T-helper 2 cell treated with Interferon-gamma antibody and Interleukin-4, amounts not matched to agents 5 μg/mL and 100 μg/mL, for 36 hours (primary cell): ENCODE measurements at regions not wholly inside any gene's neighbourhood (a gene's known extent, or its start where the extent isn't known, plus 50 kb on each side); places are given as distances from the start of the nearest gene placed in this dataset.
"Not testable (repeated sequence)": the region's sequence is repeated elsewhere in the genome, so short reads cannot be mapped to it uniquely, and the experiment has no call there.

ENCODE experiments used
- DNase-seq: peaks from one replicate; pipeline ENCODE4 v3.0.0; 2021; ENCODE audit warnings: low spot score
- H3K27ac Mint-ChIP-seq: one replicate; pipeline ENCODE4 v1.8.0; 2021; ENCODE audit warnings: mild to moderate bottlenecking, mixed read lengths
- H3K27me3 Mint-ChIP-seq: one replicate; pipeline ENCODE4 v1.8.0; 2021; ENCODE audit warnings: low read depth, mixed read lengths
- H3K36me3 Mint-ChIP-seq: one replicate; pipeline ENCODE4 v1.8.0; 2021; ENCODE audit warnings: low read depth, mixed read lengths
- H3K4me1 Mint-ChIP-seq: one replicate; pipeline ENCODE4 v1.8.0; 2021; ENCODE audit warnings: low read depth, mixed read lengths
- H3K4me3 Mint-ChIP-seq: one replicate; pipeline ENCODE4 v1.8.0; 2022; ENCODE audit warnings: mild to moderate bottlenecking, moderate library complexity, mixed read lengths
- H3K9me3 Mint-ChIP-seq: one replicate; pipeline ENCODE4 v1.8.0; 2021; ENCODE audit warnings: mixed read lengths

DNA sequence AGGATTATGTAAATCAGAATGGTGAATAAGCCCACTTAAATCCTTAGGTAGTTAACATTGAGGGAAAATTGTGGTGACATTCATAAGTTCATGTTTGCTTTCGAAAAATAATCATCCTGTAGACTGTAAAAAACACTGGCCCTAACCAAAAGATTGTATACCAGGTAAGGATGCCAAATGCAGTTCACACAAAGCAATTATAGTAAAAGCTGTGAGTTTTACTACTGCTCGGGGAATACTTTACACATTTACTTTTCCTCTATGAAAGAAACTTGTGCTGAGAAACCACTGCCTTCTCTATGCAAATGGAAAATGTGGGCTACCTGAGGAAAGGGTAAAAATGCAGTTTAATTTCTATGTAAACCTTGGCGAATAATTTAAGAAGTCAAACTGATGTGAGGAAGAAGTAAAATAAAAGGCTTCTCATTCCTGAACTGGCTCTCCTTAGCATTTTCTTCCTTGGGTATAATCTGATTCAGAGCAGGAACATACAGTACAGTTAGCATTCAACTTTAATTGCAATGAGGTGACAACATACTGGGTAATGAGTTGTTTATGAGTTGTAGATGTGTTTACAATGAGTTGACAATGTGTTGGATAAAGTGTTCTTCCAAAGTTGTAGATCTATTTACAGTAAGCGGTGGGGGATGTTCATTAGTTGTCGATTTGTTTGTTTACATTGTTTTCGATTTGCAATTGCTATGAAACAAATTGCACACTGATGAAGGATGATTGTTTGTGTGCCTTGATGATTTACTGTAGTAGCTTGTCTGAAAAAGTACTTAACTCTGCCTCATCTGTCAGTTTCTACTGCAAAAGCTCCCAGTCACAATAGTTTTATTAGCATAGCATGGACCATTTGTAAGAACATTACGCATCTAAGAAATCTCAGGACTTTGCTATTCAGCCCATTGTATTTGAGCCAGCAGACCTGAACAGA is 453.0 kb upstream of the DPH6 start:
- Mint-ChIP-seq H3K4me3 (no peak overlapping the region), H3K27me3 (no peaks in the 10 kb centered on the region), H3K36me3 (no peaks in the 10 kb centered on the region), H3K27ac (no peak overlapping the region), H3K4me1 (no peaks in the 10 kb centered on the region), H3K9me3 (peaks cover 3% of the 10 kb centered on the region)
- DNase-seq = no peak

GRCh38 chr15:36004891-36005490 is 459.0 kb upstream of the DPH6 start:
- H3K27me3 Mint-ChIP-seq = no peaks in the 10 kb centered on the region
- peaks cover 9% of the 10 kb centered on the region for H3K9me3 Mint-ChIP-seq
- H3K4me3 Mint-ChIP-seq = no peak overlapping the region
- no peaks in the 10 kb centered on the region for H3K36me3 Mint-ChIP-seq
- no peak for DNase-seq
- H3K27ac Mint-ChIP-seq = no peak overlapping the region
- no peaks in the 10 kb centered on the region for H3K4me1 Mint-ChIP-seq

DNA sequence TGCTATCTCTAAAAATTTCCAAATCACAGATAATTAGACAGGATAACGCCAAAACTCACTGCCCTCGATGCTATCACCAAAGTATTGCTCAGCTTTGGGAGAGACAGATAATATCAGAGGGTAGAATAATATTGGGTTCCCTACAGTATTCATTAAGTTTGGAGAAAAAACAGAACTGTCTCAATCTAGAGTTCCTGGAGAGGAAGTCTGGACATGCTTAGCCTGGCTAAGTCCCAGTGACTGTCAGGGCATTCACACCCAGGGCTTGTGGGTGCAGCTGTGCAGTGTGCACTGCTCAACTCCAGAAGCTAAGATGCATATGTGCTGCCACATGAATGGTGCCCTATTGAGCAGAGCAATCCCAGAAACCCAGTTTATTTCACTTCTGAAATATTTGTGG is 459.6 kb upstream of the DPH6 start:
- H3K4me3 Mint-ChIP-seq = no peak overlapping the region
- DNase-seq = no peak
- H3K4me1 Mint-ChIP-seq = no peaks in the 10 kb centered on the region
- H3K27ac Mint-ChIP-seq = no peak overlapping the region
- H3K27me3 Mint-ChIP-seq = no peaks in the 10 kb centered on the region
- no peaks in the 10 kb centered on the region for H3K36me3 Mint-ChIP-seq
- peaks cover 10% of the 10 kb centered on the region for H3K9me3 Mint-ChIP-seq

GRCh38 chr15:36007699-36008098 is 461.7 kb upstream of the DPH6 start:
- Mint-ChIP-seq H3K4me1 (no peaks in the 10 kb centered on the region), H3K27me3 (no peaks in the 10 kb centered on the region), H3K4me3 (no peak overlapping the region), H3K27ac (no peak overlapping the region), H3K9me3 (peaks cover 13% of the 10 kb centered on the region), H3K36me3 (no peaks in the 10 kb centered on the region)
- DNase-seq = no peak

- Mint-ChIP-seq H3K4me3 (no peak overlapping the region), H3K4me1 (no peaks in the 10 kb centered on the region), H3K27ac (no peak overlapping the region), H3K9me3 (peaks cover 20% of the 10 kb centered on the region), H3K36me3 (no peaks in the 10 kb centered on the region), H3K27me3 (no peaks in the 10 kb centered on the region)
- DNase-seq = no peak
Measured at GRCh38 chr15:36008719-36009118, 462.8 kb upstream of the DPH6 start.

DNA sequence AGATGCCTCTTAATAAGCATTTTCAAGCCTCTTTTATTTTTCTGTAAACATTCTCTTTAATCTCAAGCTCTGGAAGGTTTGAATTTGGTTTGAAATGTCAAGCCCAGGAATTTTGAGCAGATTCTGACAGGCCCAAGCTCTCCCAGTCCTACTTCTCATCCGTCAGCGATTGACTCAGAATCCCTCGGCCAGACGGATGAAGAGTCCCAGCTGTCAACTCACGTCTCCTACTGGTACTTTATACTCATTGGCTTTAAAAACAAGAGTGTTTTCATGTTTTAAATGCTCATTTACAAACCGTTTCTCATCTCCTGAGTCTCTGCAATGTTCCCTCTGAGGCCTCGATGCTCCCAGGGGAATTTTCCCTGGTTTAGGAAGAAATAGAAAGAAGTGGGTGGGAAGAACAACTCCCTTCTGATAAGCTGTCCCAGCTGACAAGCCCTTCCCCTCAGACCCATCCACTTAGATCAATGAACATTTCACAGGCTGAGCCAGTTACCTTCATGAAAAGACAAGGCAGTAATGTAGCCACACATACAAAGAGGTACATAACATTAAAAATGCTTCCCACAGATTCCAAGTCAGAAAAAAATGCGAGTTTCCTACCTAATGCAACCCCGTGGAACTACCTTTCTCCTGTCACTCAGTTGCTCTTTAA is 478.2 kb upstream of the DPH6 start:
- Mint-ChIP-seq H3K27me3 (no peaks in the 10 kb centered on the region), H3K4me3 (no peak overlapping the region), H3K36me3 (no peaks in the 10 kb centered on the region), H3K9me3 (peaks cover 6% of the 10 kb centered on the region), H3K27ac (no peak overlapping the region), H3K4me1 (no peaks in the 10 kb centered on the region)
- no peak for DNase-seq

GRCh38 chr15:36026627-36027283 is 480.8 kb upstream of the DPH6 start:
- Mint-ChIP-seq H3K27me3 (no peaks in the 10 kb centered on the region), H3K36me3 (no peaks in the 10 kb centered on the region), H3K9me3 (peaks cover 6% of the 10 kb centered on the region), H3K4me3 (no peak overlapping the region), H3K4me1 (no peaks in the 10 kb centered on the region), H3K27ac (no peak overlapping the region)
- DNase-seq = no peak

- DNase-seq = no peak
- no peaks in the 10 kb centered on the region for H3K27me3 Mint-ChIP-seq
- no peak overlapping the region for H3K27ac Mint-ChIP-seq
- no peaks in the 10 kb centered on the region for H3K4me1 Mint-ChIP-seq
- H3K9me3 Mint-ChIP-seq = peaks cover 4% of the 10 kb centered on the region
- no peak overlapping the region for H3K4me3 Mint-ChIP-seq
- no peaks in the 10 kb centered on the region for H3K36me3 Mint-ChIP-seq
Measured at GRCh38 chr15:36029606-36030210, 483.7 kb upstream of the DPH6 start.

GRCh38 chr15:36039996-36040572 is 494.1 kb upstream of the DPH6 start:
- H3K9me3 Mint-ChIP-seq = peaks cover 22% of the 10 kb centered on the region
- no peak overlapping the region for H3K4me3 Mint-ChIP-seq
- H3K36me3 Mint-ChIP-seq = no peaks in the 10 kb centered on the region
- DNase-seq = no peak
- no peaks in the 10 kb centered on the region for H3K4me1 Mint-ChIP-seq
- H3K27ac Mint-ChIP-seq = no peak overlapping the region
- H3K27me3 Mint-ChIP-seq = no peaks in the 10 kb centered on the region

DNA sequence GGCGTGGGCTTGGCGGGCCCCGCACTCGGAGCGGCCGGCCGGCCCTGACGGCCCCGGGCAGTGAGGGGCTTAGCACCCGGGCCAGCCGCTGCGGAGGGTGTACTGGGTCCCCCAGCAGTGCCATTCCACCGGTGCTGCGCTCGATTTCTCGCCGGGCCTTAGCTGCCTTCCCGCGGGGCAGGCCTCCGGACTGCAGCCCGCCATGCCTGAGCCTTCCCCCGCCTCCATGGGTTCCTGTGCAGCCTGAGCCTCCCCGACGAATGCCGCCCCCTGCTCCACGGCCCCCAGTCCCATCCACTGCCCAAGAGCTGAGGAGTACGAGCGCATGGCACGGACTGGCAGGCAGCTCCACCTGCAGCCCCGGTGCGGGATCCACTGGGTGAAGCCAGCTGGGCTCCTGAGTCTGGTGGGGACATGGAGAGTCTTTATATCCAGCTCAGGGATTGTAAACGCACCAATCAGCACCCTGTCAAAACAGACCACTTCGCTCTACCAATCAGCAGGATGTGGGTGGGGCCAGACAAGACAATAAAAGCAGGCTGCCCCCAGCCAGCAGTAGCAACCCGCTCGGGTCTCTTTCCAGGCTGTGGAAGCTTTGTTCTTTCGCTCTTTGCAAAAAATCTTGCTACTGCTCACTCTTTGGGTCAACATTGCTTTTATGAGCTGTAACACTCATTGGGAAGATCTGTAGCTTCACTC is 501.2 kb upstream of the DPH6 start:
- H3K36me3 Mint-ChIP-seq, H3K4me1 Mint-ChIP-seq, H3K27ac Mint-ChIP-seq, H3K4me3 Mint-ChIP-seq, DNase-seq, H3K27me3 Mint-ChIP-seq: not testable (repeated sequence)
- peaks cover 18% of the 10 kb centered on the region for H3K9me3 Mint-ChIP-seq

GRCh38 chr15:36050899-36051298 is 504.9 kb upstream of the DPH6 start:
- Mint-ChIP-seq H3K4me3 (no peak overlapping the region), H3K27me3 (no peaks in the 10 kb centered on the region), H3K9me3 (peaks cover 9% of the 10 kb centered on the region), H3K27ac (no peak overlapping the region), H3K4me1 (no peaks in the 10 kb centered on the region), H3K36me3 (no peaks in the 10 kb centered on the region)
- no peak for DNase-seq

DNA sequence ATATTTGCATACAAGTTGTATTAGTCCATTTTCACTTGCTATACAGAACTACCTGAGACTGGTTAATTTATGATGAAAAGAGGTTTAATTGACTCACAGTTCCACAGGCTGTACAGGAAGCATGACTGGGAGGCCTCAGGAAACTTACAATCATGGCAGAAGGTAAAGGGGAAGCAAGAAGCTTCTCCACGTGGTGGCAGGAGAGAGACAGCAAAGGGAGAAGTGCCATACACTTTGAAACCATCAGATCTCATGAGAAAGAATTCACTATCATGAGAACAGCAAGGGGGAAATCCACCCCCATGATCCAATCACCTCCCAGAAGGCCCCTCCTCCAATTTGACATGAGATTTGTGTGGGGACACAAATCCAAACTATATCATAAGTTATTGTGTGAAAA is 506.7 kb upstream of the DPH6 start:
- H3K4me1 Mint-ChIP-seq, H3K4me3 Mint-ChIP-seq, H3K9me3 Mint-ChIP-seq, H3K27me3 Mint-ChIP-seq, DNase-seq, H3K27ac Mint-ChIP-seq, H3K36me3 Mint-ChIP-seq: not testable (repeated sequence)

- H3K27ac Mint-ChIP-seq = no peak overlapping the region
- no peaks in the 10 kb centered on the region for H3K4me1 Mint-ChIP-seq
- H3K9me3 Mint-ChIP-seq = peaks cover 12% of the 10 kb centered on the region
- no peaks in the 10 kb centered on the region for H3K36me3 Mint-ChIP-seq
- DNase-seq = no peak
- H3K4me3 Mint-ChIP-seq = no peak overlapping the region
- no peaks in the 10 kb centered on the region for H3K27me3 Mint-ChIP-seq
Measured at GRCh38 chr15:36053746-36054145, 507.8 kb upstream of the DPH6 start.
